NB4 (cell line): ENCODE measurements at regions not wholly inside any gene's neighbourhood (a gene's known extent, or its start where the extent isn't known, plus 50 kb on each side); places are given as distances from the start of the nearest gene placed in this dataset.

Experiments used
- CTCF ChIP-seq: IDR thresholded peaks from one replicate; pipeline ENCODE4 v1.5.1; 2012; ENCODE audit warnings: low read depth, low read length
- MAX ChIP-seq: IDR thresholded peaks from 2 replicates; pipeline ENCODE4 v1.6.1; 2011; ENCODE audit warnings: low read depth, low read length
- MYC ChIP-seq: IDR thresholded peaks from 2 replicates; pipeline ENCODE4 v1.6.1; 2011; ENCODE audit warnings: low read depth, low read length
- POLR2A ChIP-seq: IDR thresholded peaks from 2 replicates; pipeline ENCODE4 v1.6.1; 2011; ENCODE audit warnings: mild to moderate bottlenecking; ENCODE audit not compliant: insufficient read length; ENCODE audit errors: extremely low read depth

DNA sequence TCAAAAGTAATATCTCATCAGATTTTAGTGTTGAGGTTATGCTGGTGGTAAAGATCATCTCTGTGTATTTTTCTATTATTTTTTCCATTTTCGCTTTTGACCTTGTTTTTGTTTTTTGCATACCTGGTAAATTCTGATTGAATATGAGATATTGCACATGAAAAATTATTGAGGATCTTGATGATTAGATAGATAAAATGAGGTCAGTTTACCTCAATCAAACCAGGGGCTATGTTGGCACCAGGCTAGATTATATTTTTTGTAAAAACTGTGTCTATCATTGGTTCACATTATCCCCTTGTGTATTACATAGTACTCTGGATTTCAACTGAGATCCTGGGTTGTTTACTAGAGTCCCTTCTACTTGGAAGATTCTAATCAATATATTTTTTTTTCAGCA is 774.9 kb upstream of the ZNF608 start:
- TF ChIP-seq POLR2A = no peak
- TF ChIP-seq CTCF = no peak
- TF ChIP-seq MAX = no peak
- TF ChIP-seq MYC = no peak
